GM19239 (cell line): ENCODE measurements at regions not wholly inside any gene's neighbourhood (a gene's known extent, or its start where the extent isn't known, plus 50 kb on each side); places are given as distances from the start of the nearest gene placed in this dataset.

ENCODE experiments used
- DNase-seq: peaks from one replicate; pipeline ENCODE4 v3.0.0; 2011; ENCODE audit warnings: low spot score; ENCODE audit not compliant: insufficient read length
- FAIRE-seq: peaks from 2 replicates; lab custom pipeline; 2011; peaks lifted over from hg19 to GRCh38; lab: Jason Lieb, UNC

DNA sequence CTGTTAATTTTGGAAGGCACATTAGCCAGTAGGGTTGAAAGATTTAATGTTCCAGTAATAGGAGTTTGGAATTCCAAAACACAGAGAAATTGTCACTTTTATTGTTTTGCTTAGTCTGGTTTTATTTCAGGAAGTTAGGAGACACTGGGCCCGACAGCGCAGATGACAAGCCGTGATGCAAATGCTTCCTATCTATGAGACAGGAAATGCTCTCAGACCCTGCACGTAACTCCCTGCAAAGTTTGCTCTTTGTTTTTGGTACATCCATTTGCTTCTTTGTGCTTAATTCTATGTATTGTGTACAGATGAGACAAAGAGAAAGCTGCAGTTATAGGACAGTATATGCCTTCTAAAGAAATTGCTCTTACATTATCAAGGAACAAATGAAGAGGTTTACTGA, 201.6 kb upstream of the SGK1 start:
- DNase-seq = no peak
- FAIRE-seq = no peak

DNA sequence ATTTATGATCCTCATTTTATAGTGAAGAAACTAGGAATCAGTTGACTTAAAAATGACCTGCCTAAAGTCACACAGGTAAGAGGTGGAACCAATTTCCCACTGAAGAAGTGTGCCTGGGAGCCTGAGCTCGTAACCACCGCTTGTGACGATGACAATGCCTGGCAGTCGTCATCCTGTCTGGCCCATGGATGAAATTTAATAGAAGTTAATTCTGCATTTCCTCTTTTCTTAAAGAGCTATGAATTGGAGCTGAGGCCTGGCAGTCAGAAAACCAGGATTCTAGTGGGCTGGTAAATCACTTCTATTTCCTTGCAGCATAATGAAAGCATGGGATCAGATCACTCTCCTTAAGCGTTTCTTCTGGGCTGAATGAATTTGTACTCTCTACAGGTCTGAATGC, 200.0 kb upstream of the SGK1 start:
- FAIRE-seq (no peak), DNase-seq (no peak)

DNA sequence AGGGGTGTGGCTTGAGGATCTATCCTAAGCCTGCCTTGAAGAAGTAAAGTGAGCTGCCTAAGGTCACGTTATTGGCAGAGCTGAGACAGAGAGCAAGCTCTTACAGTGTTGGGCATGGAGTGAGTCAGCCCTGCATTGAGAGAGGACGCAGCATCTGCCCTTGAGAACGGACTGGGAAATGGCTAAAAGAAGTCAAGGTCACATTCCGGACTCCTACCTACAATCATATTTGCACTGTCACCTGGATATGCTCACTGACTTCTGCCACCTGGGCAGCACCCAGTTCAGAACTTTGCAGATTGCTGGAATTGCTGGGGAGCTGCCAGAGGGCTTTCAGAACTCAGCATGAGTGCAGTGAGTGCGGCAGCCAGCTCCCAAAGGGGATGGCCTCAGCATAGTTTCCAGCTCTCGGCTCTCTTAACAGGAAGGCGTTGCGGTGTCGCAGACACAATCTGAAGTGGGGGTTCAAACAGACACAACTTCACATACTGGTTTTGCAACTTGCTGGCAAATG, 199.3 kb upstream of the SGK1 start:
- FAIRE-seq = no peak

DNA sequence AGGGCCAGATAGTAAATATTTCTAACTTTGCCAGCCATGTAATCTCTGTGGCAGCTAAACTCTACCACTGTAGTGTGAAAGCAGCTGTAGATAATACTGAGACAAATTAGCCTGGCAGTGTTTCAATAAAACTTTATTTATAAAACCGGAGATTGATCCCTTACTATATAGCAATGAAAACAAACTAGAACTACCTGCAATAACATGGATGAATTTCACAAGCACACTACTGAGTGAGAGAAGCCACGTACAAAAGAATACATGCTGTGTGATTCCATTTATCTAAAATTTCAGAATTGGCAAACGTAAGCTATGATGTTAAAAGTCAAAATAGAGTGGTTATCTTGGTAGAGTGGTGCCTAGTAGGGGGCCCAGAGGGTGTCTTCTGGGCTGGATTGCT, 198.7 kb upstream of the SGK1 start:
- FAIRE-seq (no peak), DNase-seq (no peak)

More for the DNA sequence above, 199.3 kb upstream of the SGK1 start:
- no peak for DNase-seq

DNA sequence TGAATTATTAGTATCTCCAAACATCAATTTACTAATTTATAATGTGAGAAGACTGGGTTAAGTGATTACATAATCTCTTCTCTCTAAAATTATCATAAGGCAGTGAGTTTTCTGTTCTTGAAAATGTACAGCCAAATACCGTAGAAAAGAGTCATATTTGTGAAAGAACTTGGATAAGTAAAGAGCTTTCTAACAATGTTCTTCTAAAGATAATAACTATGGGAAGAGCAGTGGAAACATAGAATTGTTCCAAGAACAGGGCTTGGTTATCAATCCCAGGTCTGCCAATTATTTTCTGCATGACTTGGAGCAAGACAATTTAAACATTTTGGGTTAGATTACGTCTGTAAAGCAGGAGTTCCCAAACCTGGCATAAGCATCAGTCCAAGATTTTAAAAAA, 198.1 kb upstream of the SGK1 start:
- DNase-seq (no peak), FAIRE-seq (no peak)

DNA sequence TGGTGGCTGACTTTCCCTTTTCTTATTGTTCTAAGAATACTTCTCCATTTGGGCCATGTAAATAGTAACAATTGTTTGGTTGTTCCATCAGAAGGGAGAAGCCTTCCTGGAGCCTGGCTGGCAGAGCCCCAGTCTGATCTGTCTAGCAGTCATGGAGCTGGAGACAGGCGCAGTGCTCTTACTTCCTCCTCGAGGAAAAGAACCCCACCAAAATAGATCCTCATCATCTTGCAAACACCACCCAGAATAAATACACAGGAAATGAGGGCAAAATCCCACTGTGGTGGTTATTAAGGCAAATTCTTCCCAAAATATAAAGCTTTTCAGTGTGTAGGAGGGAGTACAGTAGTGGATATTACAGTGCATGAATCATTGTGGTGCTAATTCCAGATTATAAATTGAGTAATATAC, 195.1 kb upstream of the SGK1 start:
- FAIRE-seq (no peak), DNase-seq (no peak)

GRCh38 chr6:134511984-134512683, 194.2 kb upstream of the SGK1 start:
- FAIRE-seq = no peak
- no peak for DNase-seq

DNA sequence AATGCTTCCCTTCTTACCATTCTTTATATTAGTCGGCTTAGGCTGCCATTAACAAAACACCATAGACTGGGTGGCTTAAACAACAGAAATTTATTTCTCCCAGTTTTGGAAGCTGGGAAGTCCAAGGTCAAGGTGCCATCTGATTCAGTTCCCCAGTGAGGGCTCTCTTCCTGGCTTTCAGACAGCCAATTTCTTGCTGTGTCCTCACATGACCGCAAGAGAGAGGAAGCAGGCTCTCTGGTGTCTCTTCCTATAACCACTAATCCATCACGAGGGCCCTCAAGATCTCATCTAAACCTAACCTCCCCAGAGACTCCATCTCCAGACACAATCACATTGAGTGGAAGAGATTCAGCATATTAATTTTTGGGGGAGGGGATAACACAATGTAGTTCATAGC, 193.0 kb upstream of the SGK1 start:
- DNase-seq (no peak), FAIRE-seq (no peak)

GRCh38 chr6:134510142-134510541, 192.2 kb upstream of the SGK1 start:
- DNase-seq (no peak), FAIRE-seq (no peak)

DNA sequence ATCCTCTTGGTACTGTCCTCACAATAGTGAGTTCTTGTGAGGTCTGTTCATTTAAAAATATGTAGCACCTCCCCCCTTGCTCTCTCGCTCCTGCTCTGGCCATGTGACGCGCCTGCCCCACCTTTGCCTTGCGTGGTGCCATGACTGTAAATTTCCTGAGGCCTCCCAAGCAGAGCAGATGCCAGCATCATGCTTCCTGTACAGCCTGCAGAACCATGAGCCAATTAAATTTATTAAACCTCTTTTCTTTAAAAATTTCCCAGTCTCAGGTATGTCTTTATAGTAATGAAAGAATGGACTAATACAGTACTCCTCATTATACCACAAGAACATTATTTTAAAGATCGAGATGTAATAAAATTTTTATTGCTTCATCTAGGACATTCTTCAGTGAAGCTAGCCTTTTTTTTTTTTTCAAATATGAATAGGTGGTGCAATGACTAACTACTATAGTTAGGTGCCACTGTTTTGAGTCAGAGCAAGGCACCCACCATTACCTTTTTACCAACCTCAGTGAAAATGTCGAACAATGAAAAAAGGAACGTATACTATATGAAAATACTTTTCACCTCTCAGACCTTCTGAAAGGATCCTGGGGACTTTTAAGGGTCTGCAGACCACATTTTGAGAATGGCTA, 191.1 kb upstream of the SGK1 start:
- DNase-seq (no peak), FAIRE-seq (no peak)

GRCh38 chr6:134506162-134506561, 188.2 kb upstream of the SGK1 start:
- no peak for FAIRE-seq
- DNase-seq = no peak

DNA sequence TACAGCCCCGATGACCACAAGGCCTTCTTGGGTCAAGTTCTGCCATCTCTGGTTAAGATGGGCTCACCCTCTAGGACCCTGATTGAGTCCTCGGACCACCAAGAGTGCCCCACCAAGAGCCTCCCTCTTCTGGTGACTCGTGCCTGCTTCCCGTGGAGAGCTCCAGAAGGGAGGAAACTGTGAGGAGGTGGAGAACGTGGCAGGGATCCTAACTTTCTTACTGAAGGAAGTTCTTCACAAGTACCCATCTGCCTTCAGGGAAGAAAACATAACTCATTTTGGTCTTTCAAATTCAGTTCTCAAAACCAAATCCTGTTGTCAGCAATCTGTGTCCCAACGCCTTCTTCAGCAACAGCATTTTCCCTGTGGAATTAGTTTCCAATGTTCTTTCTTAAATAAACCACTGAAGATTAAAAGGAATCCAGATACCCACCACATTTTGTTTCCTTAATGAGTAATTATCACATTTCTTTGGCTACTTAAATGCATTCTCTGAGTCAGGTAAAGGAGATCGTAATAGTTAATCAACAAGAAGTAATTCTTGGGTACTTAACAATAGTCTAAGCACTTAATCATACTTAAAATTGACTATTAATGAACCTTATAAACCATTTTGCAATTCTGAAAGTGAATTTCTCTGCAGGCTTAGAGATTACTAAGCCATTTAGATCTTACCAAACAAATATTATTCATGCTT, 185.8 kb upstream of the SGK1 start:
- FAIRE-seq (no peak), DNase-seq (no peak)

DNA sequence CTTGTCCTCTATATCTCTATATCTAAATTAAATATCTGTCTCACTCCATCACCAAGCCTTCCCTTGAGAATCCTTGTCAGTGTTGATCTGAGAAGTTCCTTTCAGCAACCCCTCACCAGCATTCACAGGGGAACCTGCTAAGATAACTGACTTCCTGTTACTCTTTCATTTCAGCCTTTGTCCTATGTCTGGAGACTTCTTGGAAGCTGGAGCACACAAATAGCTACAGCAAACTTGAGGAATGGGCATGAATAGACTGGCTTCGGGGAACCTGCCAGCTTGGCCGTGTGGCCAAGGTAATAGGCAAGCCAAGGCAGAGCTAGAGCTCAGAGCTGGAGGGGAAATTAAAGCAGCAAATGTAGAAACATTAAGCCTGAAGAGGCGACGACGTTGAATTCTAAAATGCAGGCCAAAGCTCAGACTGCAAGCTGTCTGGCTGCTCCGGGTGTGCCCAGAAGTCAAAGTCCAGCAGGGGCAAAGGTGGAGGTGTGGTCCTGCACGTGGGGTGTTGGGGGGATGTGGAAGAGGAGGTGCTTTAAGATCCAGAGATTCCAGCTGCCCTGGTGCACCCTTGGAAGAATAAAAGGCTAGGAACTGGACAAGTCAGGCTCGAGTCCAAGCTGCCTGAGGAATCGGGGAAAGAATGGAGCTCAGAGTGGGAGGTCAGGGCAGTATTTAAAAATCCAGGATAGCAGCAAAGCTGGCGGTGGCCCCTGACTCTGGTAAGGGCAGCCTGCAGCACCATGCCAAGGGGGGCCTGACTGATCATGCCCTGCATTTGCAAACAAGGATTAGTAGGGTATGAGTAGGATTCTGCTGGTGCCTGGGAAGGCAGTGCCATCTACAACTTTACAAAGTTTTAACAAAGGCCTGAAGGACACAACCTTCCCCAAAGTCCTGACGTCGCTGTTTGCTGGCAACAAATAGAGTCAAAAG, 185.0 kb upstream of the SGK1 start:
- no peak for FAIRE-seq

DNA sequence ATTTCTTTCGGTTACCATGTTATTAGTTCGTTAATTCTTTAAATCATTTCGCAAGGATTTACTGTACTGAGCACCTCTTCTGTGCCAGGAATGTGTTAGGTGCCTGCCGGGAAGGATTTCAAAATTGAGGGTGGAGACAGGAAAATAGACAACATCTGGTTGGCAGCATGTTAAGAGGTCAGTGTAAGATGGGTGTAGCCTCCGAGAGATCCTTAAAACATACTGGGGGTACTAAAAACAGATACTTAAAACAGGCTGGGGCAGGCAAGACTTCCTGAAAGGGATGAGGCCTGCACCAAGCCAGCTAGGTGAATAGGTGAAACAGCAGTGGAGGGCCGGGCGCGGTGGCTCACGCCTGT, 178.0 kb upstream of the SGK1 start:
- FAIRE-seq (no peak), DNase-seq (no peak)

More for the DNA sequence above, 185.0 kb upstream of the SGK1 start:
- DNase-seq = no peak

DNA sequence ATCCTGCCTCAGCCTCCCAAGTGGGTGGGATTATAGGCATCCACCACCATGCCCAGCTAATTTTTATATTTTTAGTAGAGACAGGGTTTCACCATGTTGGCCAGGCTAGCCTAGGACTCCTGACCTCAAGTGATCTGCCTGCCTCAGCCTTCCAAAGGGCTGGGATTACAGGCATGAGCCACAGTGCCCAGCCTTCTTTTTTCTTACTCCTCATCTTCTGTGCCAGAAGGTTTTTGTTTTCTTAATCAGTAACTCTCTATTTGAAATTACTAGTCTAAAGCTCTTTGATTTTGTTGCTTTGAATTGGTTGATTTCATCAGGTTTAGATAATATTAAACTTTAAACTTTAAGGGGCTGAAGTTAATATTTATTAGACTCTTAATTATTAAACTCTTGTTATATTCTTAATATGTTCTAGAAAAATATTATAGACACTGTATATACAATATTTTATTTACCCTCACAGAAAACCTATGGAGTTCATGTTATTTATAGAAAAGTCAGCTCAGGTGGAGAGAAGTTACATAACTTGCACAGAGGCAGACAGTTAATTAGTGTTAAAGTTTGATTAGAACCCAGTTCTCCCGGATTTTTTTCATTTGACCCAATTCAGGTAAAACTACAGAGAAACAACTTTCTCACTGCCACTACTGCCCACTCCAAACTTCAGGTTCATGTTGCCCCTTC, 177.4 kb upstream of the SGK1 start:
- FAIRE-seq (no peak), DNase-seq (no peak)

DNA sequence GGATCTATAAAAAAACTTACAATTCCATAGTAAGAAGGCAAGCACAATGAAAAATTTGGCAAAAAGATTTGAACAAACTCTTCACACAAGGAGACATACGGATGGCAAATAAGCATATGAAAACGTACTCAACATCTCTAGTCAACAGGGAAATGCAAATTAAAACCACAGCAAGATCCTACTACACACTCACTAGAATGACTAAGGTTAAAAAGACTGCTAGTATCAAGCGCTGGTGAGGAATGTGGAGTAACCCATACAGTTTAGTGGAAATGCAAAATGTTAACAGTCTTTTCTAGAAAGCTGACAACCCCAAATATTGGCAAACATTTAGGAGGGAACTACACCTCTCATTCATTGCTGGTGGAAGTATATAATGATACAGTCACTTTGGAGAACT, 175.9 kb upstream of the SGK1 start:
- DNase-seq (no peak), FAIRE-seq (no peak)

DNA sequence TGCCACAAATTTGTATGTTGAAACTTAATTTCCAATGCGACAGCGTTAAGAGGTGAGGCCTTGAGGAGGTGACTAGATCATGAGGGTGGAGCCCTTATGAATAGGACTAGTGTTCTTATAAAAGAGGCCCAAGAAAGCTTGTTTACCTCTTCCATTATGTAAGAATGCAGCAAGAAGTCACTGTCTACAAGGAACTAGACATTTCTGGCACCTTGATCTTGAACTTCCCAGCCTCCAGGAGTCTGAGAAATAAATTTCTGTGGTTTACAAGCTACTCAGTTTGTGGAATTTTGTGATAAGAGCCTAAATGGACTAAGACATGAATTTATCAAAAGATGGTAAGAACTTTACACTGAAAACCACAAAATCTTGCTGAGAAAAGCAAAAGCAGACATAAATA, 173.6 kb upstream of the SGK1 start:
- DNase-seq (no peak), FAIRE-seq (no peak)

DNA sequence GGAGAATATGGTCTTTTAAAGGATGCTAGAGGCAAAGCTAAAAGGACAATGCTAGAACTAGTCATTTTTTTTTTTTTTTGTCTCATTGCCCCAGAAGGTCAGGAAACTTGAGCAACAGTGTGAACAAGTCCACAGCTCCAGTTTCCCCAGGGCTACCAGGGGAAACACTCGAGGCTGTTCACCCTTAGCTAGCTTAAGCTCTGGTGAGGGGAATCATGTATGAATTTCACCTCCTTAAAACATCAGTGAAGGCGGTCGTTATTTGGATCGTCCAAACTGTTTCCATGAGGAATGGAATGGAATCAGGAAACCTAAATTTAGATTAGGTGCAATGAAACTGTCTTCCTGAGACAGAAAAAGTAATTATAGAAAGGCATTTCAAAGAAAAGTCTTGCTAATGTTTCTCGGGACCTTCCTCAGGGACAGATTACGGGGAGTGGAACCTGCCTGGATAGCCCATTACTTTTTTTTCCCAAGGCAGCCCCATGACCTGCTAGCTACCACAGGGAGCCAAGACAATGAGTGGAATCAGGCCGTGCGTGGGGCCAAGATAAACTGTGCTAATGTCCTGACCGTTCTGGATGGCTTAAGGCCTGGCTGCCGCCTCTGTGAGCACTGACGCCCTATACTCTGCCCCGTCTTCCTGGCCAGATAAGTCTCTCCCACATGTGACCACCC, 164.8 kb upstream of the SGK1 start:
- FAIRE-seq (no peak), DNase-seq (no peak)

- DNase-seq (no peak), FAIRE-seq (no peak)
Observed at GRCh38 chr6:134481966-134482365, 164.1 kb upstream of the SGK1 start.
